IMR-90 (cell line): ENCODE measurements at regions not wholly inside any gene's neighbourhood (a gene's known extent, or its start where the extent isn't known, plus 50 kb on each side); places are given as distances from the start of the nearest gene placed in this dataset.

Experiments used
- CEBPB ChIP-seq: IDR thresholded peaks from 2 replicates; pipeline ENCODE4 v1.6.1; 2012; ENCODE audit warnings: low read depth, low read length, improper control_type of control experiment
- MAFK ChIP-seq: IDR thresholded peaks from 2 replicates; pipeline ENCODE4 v1.6.1; 2012; ENCODE audit warnings: low read depth, low read length, improper control_type of control experiment
- MXI1 ChIP-seq: IDR thresholded peaks from 2 replicates; pipeline ENCODE4 v1.6.1; 2012; ENCODE audit warnings: low read depth, mild to moderate bottlenecking, low read length, moderate library complexity, borderline replicate concordance
- POLR2A ChIP-seq: IDR thresholded peaks from 2 replicates; pipeline ENCODE4 v1.6.1; 2012; ENCODE audit warnings: mild to moderate bottlenecking, low read depth, low read length
- RAD21 ChIP-seq: IDR thresholded peaks from 2 replicates; pipeline ENCODE4 v1.6.1; 2012; ENCODE audit warnings: low read length, improper control_type of control experiment
- RCOR1 ChIP-seq: IDR thresholded peaks from 2 replicates; pipeline ENCODE4 v1.6.1; 2012; ENCODE audit warnings: mild to moderate bottlenecking, low read length, improper control_type of control experiment; ENCODE audit not compliant: insufficient replicate concordance
- RFX5 ChIP-seq: IDR thresholded peaks from 2 replicates; pipeline ENCODE4 v1.8.0; 2012; ENCODE audit warnings: low read depth, mild to moderate bottlenecking, low read length, moderate library complexity
- TF ChIP-seq, protein P1 (sequence below): conservative IDR thresholded peaks from 2 replicates; pipeline ENCODE4 v1.5.1; 2012; ENCODE audit warnings: mild to moderate bottlenecking, low read depth, low read length, improper control_type of control experiment
- TF ChIP-seq, protein P2 (sequence below): fragments of 150-350 bp; IDR thresholded peaks from 2 replicates; pipeline ENCODE4 v1.6.1; 2017; ENCODE audit warnings: mild to moderate bottlenecking, antibody characterized with exemption, low read length, low read depth
- TF ChIP-seq, protein P3 (sequence below): fragments of 150-350 bp; IDR thresholded peaks from 2 replicates; pipeline ENCODE4 v1.6.1; 2016; ENCODE audit warnings: low read depth, mild to moderate bottlenecking, low read length, moderate library complexity, borderline replicate concordance

- TF ChIP-seq, protein P1, sequence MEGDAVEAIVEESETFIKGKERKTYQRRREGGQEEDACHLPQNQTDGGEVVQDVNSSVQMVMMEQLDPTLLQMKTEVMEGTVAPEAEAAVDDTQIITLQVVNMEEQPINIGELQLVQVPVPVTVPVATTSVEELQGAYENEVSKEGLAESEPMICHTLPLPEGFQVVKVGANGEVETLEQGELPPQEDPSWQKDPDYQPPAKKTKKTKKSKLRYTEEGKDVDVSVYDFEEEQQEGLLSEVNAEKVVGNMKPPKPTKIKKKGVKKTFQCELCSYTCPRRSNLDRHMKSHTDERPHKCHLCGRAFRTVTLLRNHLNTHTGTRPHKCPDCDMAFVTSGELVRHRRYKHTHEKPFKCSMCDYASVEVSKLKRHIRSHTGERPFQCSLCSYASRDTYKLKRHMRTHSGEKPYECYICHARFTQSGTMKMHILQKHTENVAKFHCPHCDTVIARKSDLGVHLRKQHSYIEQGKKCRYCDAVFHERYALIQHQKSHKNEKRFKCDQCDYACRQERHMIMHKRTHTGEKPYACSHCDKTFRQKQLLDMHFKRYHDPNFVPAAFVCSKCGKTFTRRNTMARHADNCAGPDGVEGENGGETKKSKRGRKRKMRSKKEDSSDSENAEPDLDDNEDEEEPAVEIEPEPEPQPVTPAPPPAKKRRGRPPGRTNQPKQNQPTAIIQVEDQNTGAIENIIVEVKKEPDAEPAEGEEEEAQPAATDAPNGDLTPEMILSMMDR, result no peak
- TF ChIP-seq CEBPB (no peak), RFX5 (no peak), POLR2A (no peak), RAD21 (no peak), MAFK (peak; percentile 92), RCOR1 (no peak), MXI1 (no peak)
- TF ChIP-seq, protein P2, sequence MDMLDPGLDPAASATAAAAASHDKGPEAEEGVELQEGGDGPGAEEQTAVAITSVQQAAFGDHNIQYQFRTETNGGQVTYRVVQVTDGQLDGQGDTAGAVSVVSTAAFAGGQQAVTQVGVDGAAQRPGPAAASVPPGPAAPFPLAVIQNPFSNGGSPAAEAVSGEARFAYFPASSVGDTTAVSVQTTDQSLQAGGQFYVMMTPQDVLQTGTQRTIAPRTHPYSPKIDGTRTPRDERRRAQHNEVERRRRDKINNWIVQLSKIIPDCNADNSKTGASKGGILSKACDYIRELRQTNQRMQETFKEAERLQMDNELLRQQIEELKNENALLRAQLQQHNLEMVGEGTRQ, result no peak
- TF ChIP-seq, protein P3, sequence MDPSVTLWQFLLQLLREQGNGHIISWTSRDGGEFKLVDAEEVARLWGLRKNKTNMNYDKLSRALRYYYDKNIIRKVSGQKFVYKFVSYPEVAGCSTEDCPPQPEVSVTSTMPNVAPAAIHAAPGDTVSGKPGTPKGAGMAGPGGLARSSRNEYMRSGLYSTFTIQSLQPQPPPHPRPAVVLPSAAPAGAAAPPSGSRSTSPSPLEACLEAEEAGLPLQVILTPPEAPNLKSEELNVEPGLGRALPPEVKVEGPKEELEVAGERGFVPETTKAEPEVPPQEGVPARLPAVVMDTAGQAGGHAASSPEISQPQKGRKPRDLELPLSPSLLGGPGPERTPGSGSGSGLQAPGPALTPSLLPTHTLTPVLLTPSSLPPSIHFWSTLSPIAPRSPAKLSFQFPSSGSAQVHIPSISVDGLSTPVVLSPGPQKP, result no peak
Measured at GRCh38 chr4:34194585-34194984, 2049.7 kb downstream of the ARAP2 start.
